ENCODE measurements at regions not wholly inside any gene's neighbourhood (a gene's known extent, or its start where the extent isn't known, plus 50 kb on each side); places are given as distances from the start of the nearest gene placed in this dataset.
"Not testable (repeated sequence)": the region's sequence is repeated elsewhere in the genome, so short reads cannot be mapped to it uniquely, and the experiment has no call there.

GRCh38 chr2:129831018-129831417, 148.4 kb upstream of the RAB6C start:
- BruUV-seq (replicated peaks): no TSS peak
- dilution Hi-C loops (cut with MboI; ENCODE audit: extremely low pct_ligation_motif_present, low sequenced_read_pairs): no loop called here
- no peaks in the 10 kb centered on the region for H3K27me3 ChIP-seq (ENCODE audit: control insufficient read depth in 2 of 2, insufficient read depth in 2 of 2, low read length in 2 of 2)
- H3K9me1 ChIP-seq (replicated peaks; ENCODE audit: control insufficient read depth, extremely low read depth, insufficient read depth, low read length): no peaks in the 10 kb centered on the region
- H4K20me1 ChIP-seq (replicated peaks; ENCODE audit: control insufficient read depth, extremely low read depth, insufficient read depth, low read length): no peaks in the 10 kb centered on the region
- POLR2A ChIA-PET: no interaction called here
- CTCF ChIA-PET: no interaction called here
- no peaks in the 10 kb centered on the region for H3K36me3 ChIP-seq (ENCODE audit: control insufficient read depth in 2 of 2, extremely low read depth in 1 of 2, insufficient read depth in 2 of 2, low read length in 2 of 2)
- no peak overlapping the region for H3K4me2 ChIP-seq (ENCODE audit: insufficient read depth, low read length)
- H3K4me1 ChIP-seq (ENCODE audit: control insufficient read depth, extremely low read depth, insufficient read depth, low read length): no peaks in the 10 kb centered on the region
- intact Hi-C loops (cut with micrococcal nuclease): no loop called here
- H3K27ac ChIP-seq (ENCODE audit: insufficient read depth, low read depth, low read length): no peak overlapping the region
- H3K9me3 ChIP-seq (replicated peaks; ENCODE audit: control insufficient read depth, insufficient read depth, low read length): no peaks in the 10 kb centered on the region
- DNase-seq (ENCODE audit: low read depth, low spot score) (no peak), FAIRE-seq (no peak)
- H2AFZ ChIP-seq (ENCODE audit: low read depth, low read length): no peak overlapping the region
- TF ChIP-seq, protein P1, sequence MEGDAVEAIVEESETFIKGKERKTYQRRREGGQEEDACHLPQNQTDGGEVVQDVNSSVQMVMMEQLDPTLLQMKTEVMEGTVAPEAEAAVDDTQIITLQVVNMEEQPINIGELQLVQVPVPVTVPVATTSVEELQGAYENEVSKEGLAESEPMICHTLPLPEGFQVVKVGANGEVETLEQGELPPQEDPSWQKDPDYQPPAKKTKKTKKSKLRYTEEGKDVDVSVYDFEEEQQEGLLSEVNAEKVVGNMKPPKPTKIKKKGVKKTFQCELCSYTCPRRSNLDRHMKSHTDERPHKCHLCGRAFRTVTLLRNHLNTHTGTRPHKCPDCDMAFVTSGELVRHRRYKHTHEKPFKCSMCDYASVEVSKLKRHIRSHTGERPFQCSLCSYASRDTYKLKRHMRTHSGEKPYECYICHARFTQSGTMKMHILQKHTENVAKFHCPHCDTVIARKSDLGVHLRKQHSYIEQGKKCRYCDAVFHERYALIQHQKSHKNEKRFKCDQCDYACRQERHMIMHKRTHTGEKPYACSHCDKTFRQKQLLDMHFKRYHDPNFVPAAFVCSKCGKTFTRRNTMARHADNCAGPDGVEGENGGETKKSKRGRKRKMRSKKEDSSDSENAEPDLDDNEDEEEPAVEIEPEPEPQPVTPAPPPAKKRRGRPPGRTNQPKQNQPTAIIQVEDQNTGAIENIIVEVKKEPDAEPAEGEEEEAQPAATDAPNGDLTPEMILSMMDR (IDR thresholded peaks at IDR 0.05; ENCODE audit: extremely low read depth in 1 of 2, insufficient read depth in 1 of 2, low read depth in 1 of 2, low read length in 2 of 2): no peak
- H3K79me2 ChIP-seq (ENCODE audit: control insufficient read depth, insufficient read depth, low read length): no peaks in the 10 kb centered on the region
- no peak overlapping the region for H3K4me3 ChIP-seq (replicated peaks in 1 of 3; ENCODE audit: insufficient read depth in 1 of 3, low read depth in 1 of 3, low read length in 3 of 3)
- no peak overlapping the region for H3K9ac ChIP-seq (replicated peaks; ENCODE audit: extremely low read depth, insufficient read depth, low read length)

- H3K9ac ChIP-seq (replicated peaks; ENCODE audit: extremely low read depth, insufficient read depth, low read length); H3K9me1 ChIP-seq (replicated peaks; ENCODE audit: control insufficient read depth, extremely low read depth, insufficient read depth, low read length); H3K27me3 ChIP-seq (ENCODE audit: control insufficient read depth in 2 of 2, insufficient read depth in 2 of 2, low read length in 2 of 2); POLR2A ChIA-PET; H4K20me1 ChIP-seq (replicated peaks; ENCODE audit: control insufficient read depth, extremely low read depth, insufficient read depth, low read length); BruUV-seq (replicated peaks); H3K4me1 ChIP-seq (ENCODE audit: control insufficient read depth, extremely low read depth, insufficient read depth, low read length); H3K79me2 ChIP-seq (ENCODE audit: control insufficient read depth, insufficient read depth, low read length); H3K36me3 ChIP-seq (ENCODE audit: control insufficient read depth in 2 of 2, extremely low read depth in 1 of 2, insufficient read depth in 2 of 2, low read length in 2 of 2); H2AFZ ChIP-seq (ENCODE audit: low read depth, low read length); FAIRE-seq; DNase-seq (ENCODE audit: low read depth, low spot score); CTCF ChIA-PET; H3K27ac ChIP-seq (ENCODE audit: insufficient read depth, low read depth, low read length); H3K9me3 ChIP-seq (replicated peaks; ENCODE audit: control insufficient read depth, insufficient read depth, low read length); intact Hi-C loops (cut with micrococcal nuclease); dilution Hi-C loops (cut with MboI; ENCODE audit: extremely low pct_ligation_motif_present, low sequenced_read_pairs); H3K4me3 ChIP-seq (replicated peaks in 1 of 3; ENCODE audit: insufficient read depth in 1 of 3, low read depth in 1 of 3, low read length in 3 of 3); H3K4me2 ChIP-seq (ENCODE audit: insufficient read depth, low read length): not testable (repeated sequence)
Observed at GRCh38 chr2:129833465-129833864, 146.0 kb upstream of the RAB6C start.
